NB4 (cell line): ENCODE measurements at regions not wholly inside any gene's neighbourhood (a gene's known extent, or its start where the extent isn't known, plus 50 kb on each side); places are given as distances from the start of the nearest gene placed in this dataset.
"Not testable (repeated sequence)": the region's sequence is repeated elsewhere in the genome, so short reads cannot be mapped to it uniquely, and the experiment has no call there.

Experiments used
- DNase-seq: peaks from one replicate; pipeline ENCODE4 v3.0.0; 2010; ENCODE audit warnings: low read depth
- H3K4me3 ChIP-seq: one replicate; pipeline ENCODE4 v1.5.1; 2011; ENCODE audit warnings: mild to moderate bottlenecking, low read depth, low read length, moderate library complexity
- CTCF ChIP-seq: IDR thresholded peaks from one replicate; pipeline ENCODE4 v1.5.1; 2012; ENCODE audit warnings: low read depth, low read length
- MYC ChIP-seq: IDR thresholded peaks from 2 replicates; pipeline ENCODE4 v1.6.1; 2011; ENCODE audit warnings: low read depth, low read length
- POLR2A ChIP-seq: IDR thresholded peaks from 2 replicates; pipeline ENCODE4 v1.6.1; 2011; ENCODE audit warnings: mild to moderate bottlenecking; ENCODE audit not compliant: insufficient read length; ENCODE audit errors: extremely low read depth
- TF ChIP-seq, protein P1 (sequence below): IDR thresholded peaks from 2 replicates; pipeline ENCODE4 v1.6.1; 2011; ENCODE audit warnings: low read depth, low read length

DNA sequence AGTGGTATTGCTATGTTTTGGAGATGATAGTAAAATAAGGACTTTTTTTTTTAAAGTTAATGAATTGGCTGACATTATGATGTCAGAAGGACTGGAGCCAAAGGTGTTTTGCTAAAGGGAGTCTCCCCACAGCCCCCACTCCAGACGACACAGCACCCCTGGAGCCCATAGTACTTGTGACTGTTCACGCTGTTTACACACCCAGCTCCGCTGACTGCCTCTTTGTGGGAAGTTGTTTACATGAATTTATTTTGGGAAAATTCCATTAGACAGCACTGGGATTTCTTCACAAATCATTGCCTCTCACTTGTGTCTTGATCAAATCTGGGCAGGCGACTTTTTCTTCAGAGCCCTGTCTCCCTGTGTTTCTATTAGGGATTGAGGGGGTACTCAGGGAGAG lies 108.6 kb downstream of the C17orf67 start:
- TF ChIP-seq, protein P1, sequence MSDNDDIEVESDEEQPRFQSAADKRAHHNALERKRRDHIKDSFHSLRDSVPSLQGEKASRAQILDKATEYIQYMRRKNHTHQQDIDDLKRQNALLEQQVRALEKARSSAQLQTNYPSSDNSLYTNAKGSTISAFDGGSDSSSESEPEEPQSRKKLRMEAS = no peak
- TF ChIP-seq CTCF (no peak), POLR2A (no peak), MYC (no peak)
- no peak overlapping the region for H3K4me3 ChIP-seq
- DNase-seq = no peak

DNA sequence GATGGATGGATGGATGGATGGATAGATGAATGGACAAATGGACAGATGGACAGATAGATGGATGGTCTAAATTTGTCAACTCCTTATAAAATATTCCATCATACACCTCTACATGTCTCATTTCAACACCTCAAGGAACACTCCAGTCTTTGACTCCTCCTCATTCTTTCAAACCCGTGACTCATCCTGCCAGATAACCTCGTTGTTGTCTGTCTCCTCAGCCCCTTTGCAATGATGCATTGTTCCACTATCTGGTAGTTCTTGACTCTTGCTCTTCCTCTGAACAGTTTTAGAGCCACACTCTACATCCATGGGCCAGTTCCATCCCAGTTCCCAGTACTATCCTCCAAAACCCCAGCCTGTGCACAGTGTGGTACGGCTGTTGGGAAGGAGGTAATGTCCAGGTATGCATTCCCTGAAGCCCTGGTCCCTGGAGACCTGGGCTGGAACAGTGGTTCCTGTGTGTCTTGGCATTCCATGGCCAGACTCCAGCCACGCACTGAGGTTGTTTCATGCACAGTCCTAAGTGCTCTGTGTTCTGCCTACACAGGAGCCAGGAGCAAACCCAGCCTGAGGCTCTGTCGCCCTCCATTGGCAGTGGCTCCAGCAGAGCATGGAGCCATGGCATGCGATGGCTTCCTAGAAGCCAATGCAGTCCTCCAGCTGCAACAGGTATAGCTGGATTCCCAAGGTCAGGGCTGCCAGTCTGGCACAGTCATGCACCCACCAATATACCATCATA lies 105.7 kb downstream of the C17orf67 start:
- no peak for DNase-seq
- no peak overlapping the region for H3K4me3 ChIP-seq
- TF ChIP-seq CTCF (no peak), POLR2A (no peak), MYC (no peak)
- TF ChIP-seq, protein P1 = no peak

GRCh38 chr17:56731096-56731495 lies 102.6 kb downstream of the C17orf67 start:
- not testable (repeated sequence) for DNase-seq, H3K4me3 ChIP-seq

- no peak for DNase-seq
- TF ChIP-seq CTCF (no peak), POLR2A (no peak), MYC (no peak)
- TF ChIP-seq, protein P1 = no peak
- no peak overlapping the region for H3K4me3 ChIP-seq
Observed at GRCh38 chr17:56733833-56734232, 99.9 kb downstream of the C17orf67 start.

GRCh38 chr17:56735842-56736241 lies 97.9 kb downstream of the C17orf67 start:
- no peak for DNase-seq
- no peak overlapping the region for H3K4me3 ChIP-seq
- TF ChIP-seq, protein P1 = no peak
- no peak for TF ChIP-seq MYC
- TF ChIP-seq CTCF = no peak
- TF ChIP-seq POLR2A = no peak

GRCh38 chr17:56737421-56738161 lies 96.1 kb downstream of the C17orf67 start:
- no peak for DNase-seq
- TF ChIP-seq, protein P1 = no peak
- TF ChIP-seq CTCF = no peak
- TF ChIP-seq POLR2A = no peak
- no peak overlapping the region for H3K4me3 ChIP-seq
